ENCODE measurements at regions not wholly inside any gene's neighbourhood (a gene's known extent, or its start where the extent isn't known, plus 50 kb on each side); places are given as distances from the start of the nearest gene placed in this dataset.

GRCh38 chr9:73866451-73866850, 630.7 kb upstream of the RORB start:
- Histone ChIP-seq H3K4me1 (no peaks in the 10 kb centered on the region), H3K36me3 (ENCODE audit: insufficient read depth in 1 of 2, low read depth in 1 of 2) (no peaks in the 10 kb centered on the region), H3K27me3 (ENCODE audit: insufficient read depth in 3 of 3, low read length in 2 of 3) (no peaks in the 10 kb centered on the region), H3K4me3 (no peak overlapping the region), H3K9me3 (no peaks in the 10 kb centered on the region), H3K27ac (no peak overlapping the region)
- TF ChIP-seq CTCF (IDR thresholded peaks at IDR 0.05): no peak
- 83 to 87% (median 83%) methylated on average over 4 of the region's 4 CpGs for WGBS, 3 donors
- intact Hi-C loops (cut with DNase I): no loop called here
- DNase-seq: no peak
- no peak for ATAC-seq

GRCh38 chr9:73869264-73869663, 627.9 kb upstream of the RORB start:
- Histone ChIP-seq H3K4me3 (no peak overlapping the region), H3K4me1 (no peaks in the 10 kb centered on the region), H3K27me3 (ENCODE audit: insufficient read depth in 3 of 3, low read length in 2 of 3) (no peaks in the 10 kb centered on the region), H3K36me3 (ENCODE audit: insufficient read depth in 1 of 2, low read depth in 1 of 2) (no peaks in the 10 kb centered on the region), H3K27ac (no peak overlapping the region), H3K9me3 (no peaks in the 10 kb centered on the region)
- WGBS, 3 donors: 23 to 36% (median 33%) methylated on average over 3 of the region's 3 CpGs
- DNase-seq: no peak
- TF ChIP-seq CTCF (IDR thresholded peaks at IDR 0.05): no peak
- intact Hi-C loops (cut with DNase I): no loop called here
- no peak for ATAC-seq

GRCh38 chr9:73871636-73872035, 625.5 kb upstream of the RORB start:
- no peak for DNase-seq
- intact Hi-C loops (cut with DNase I): no loop called here
- TF ChIP-seq CTCF (IDR thresholded peaks at IDR 0.05): no peak
- Histone ChIP-seq H3K27me3 (ENCODE audit: insufficient read depth in 3 of 3, low read length in 2 of 3) (no peaks in the 10 kb centered on the region), H3K4me3 (no peak overlapping the region), H3K9me3 (no peaks in the 10 kb centered on the region), H3K36me3 (ENCODE audit: insufficient read depth in 1 of 2, low read depth in 1 of 2) (no peaks in the 10 kb centered on the region), H3K4me1 (no peaks in the 10 kb centered on the region), H3K27ac (no peak overlapping the region)
- WGBS, 3 donors: 71 to 81% (median 72%) methylated on average over 4 of the region's 4 CpGs
- ATAC-seq: no peak

- no peak overlapping the region for H3K4me3 ChIP-seq
- no peak for DNase-seq
- no peak overlapping the region for H3K27ac ChIP-seq
- H3K9me3 ChIP-seq: no peaks in the 10 kb centered on the region
- H3K36me3 ChIP-seq (ENCODE audit: insufficient read depth in 1 of 2, low read depth in 1 of 2): no peaks in the 10 kb centered on the region
- ATAC-seq: no peak
- H3K4me1 ChIP-seq: no peaks in the 10 kb centered on the region
- intact Hi-C loops (cut with DNase I): no loop called here
- 51 to 60% (median 55%) methylated on average over 6 of the region's 6 CpGs for WGBS, 3 donors
- no peak for TF ChIP-seq CTCF (IDR thresholded peaks at IDR 0.05)
- no peaks in the 10 kb centered on the region for H3K27me3 ChIP-seq (ENCODE audit: insufficient read depth in 3 of 3, low read length in 2 of 3)
Observed at GRCh38 chr9:73872701-73873100, 624.4 kb upstream of the RORB start.

- Histone ChIP-seq H3K4me3 (no peak overlapping the region), H3K36me3 (ENCODE audit: insufficient read depth in 1 of 2, low read depth in 1 of 2) (no peaks in the 10 kb centered on the region), H3K4me1 (no peaks in the 10 kb centered on the region), H3K27ac (no peak overlapping the region), H3K9me3 (no peaks in the 10 kb centered on the region), H3K27me3 (ENCODE audit: insufficient read depth in 3 of 3, low read length in 2 of 3) (no peaks in the 10 kb centered on the region)
- no peak for TF ChIP-seq CTCF (IDR thresholded peaks at IDR 0.05)
- intact Hi-C loops (cut with DNase I): no loop called here
- no peak for DNase-seq
- 26 to 41% (median 35%) methylated on average over 3 of the region's 3 CpGs for WGBS, 3 donors
- ATAC-seq: no peak
Observed at GRCh38 chr9:73880101-73880500, 617.0 kb upstream of the RORB start.

All from psoas muscle (tissue), 7 donors.